Natural killer cell (primary cell): ENCODE measurements at regions not wholly inside any gene's neighbourhood (a gene's known extent, or its start where the extent isn't known, plus 50 kb on each side); places are given as distances from the start of the nearest gene placed in this dataset.

ENCODE experiments used
- ATAC-seq, 3 donors: fragments of 150-1000 bp in 2 of 3; fragments of 200-7000 bp in 1 of 3; cut with Tn5 transposase; 1 replicate in 1 of 3; 2 replicates in 2 of 3; pipeline ENCODE4 v1.10.0; 2021; ENCODE audit warnings: mild to moderate bottlenecking in 2 of 3, moderate library complexity in 2 of 3
- DNase-seq, 2 donors: peaks; one replicate each; pipeline versions ENCODE4 v3.0.0 to v3.0.0-alpha.2; 2013 to 2021; ENCODE audit warnings: mixed read lengths in 1 of 2
- H3K27ac ChIP-seq: one replicate; pipeline ENCODE4 v1.5.1; 2013; ENCODE audit warnings: mild to moderate bottlenecking, low read length
- H3K27me3 ChIP-seq: one replicate; pipeline ENCODE4 v1.6.1; 2013; ENCODE audit warnings: low read length; ENCODE audit not compliant: control insufficient read depth, insufficient read depth
- H3K36me3 ChIP-seq: one replicate; pipeline ENCODE4 v1.6.1; 2013; ENCODE audit warnings: low read length; ENCODE audit not compliant: control insufficient read depth, insufficient read depth
- H3K4me1 ChIP-seq: one replicate; pipeline ENCODE4 v1.6.1; 2013; ENCODE audit warnings: low read length; ENCODE audit not compliant: control insufficient read depth, insufficient read depth
- H3K4me3 ChIP-seq: one replicate; pipeline ENCODE4 v1.5.1; 2013; ENCODE audit warnings: low read length
- H3K9me3 ChIP-seq: one replicate; pipeline ENCODE4 v1.6.1; 2013; ENCODE audit warnings: low read length; ENCODE audit not compliant: control insufficient read depth, insufficient read depth
- H3K27ac Mint-ChIP-seq, 2 donors: one replicate each; pipeline ENCODE4 v1.8.0; 2022; ENCODE audit warnings: mild to moderate bottlenecking in 2 of 2, mixed read lengths in 2 of 2, moderate library complexity in 1 of 2
- H3K27me3 Mint-ChIP-seq, 2 donors: one replicate each; pipeline ENCODE4 v1.8.0; 2022; ENCODE audit warnings: low read depth in 2 of 2, mixed read lengths in 2 of 2
- H3K36me3 Mint-ChIP-seq: one replicate; pipeline ENCODE4 v1.8.0; 2022; ENCODE audit warnings: mixed read lengths
- H3K4me1 Mint-ChIP-seq, 2 donors: one replicate each; pipeline ENCODE4 v1.8.0; 2022; ENCODE audit warnings: mixed read lengths in 2 of 2
- H3K4me3 Mint-ChIP-seq: one replicate; pipeline ENCODE4 v1.8.0; 2022; ENCODE audit warnings: mild to moderate bottlenecking, moderate library complexity, mixed read lengths
- H3K9me3 Mint-ChIP-seq, 2 donors: one replicate each; pipeline ENCODE4 v1.8.0; 2022; ENCODE audit warnings: mixed read lengths in 2 of 2
- CTCF ChIP-seq: fragments of 200-600 bp; IDR thresholded peaks from one replicate; pipeline ENCODE4 v1.8.0; 2022; ENCODE audit warnings: antibody characterized with exemption
- WGBS: methylation state at CpG from one replicate; pipeline ENCODE4 v1.1.7; 2013; ENCODE audit warnings: missing lambda C conversion rate; ENCODE audit not compliant: insufficient coverage; 5-methylcytosine and 5-hydroxymethylcytosine counted together
- intact Hi-C: fragments of 100-400 bp; cut with micrococcal nuclease; formaldehyde crosslinking; loops from one replicate; pipeline ENCODE4 v1.14.2; 2022

DNA sequence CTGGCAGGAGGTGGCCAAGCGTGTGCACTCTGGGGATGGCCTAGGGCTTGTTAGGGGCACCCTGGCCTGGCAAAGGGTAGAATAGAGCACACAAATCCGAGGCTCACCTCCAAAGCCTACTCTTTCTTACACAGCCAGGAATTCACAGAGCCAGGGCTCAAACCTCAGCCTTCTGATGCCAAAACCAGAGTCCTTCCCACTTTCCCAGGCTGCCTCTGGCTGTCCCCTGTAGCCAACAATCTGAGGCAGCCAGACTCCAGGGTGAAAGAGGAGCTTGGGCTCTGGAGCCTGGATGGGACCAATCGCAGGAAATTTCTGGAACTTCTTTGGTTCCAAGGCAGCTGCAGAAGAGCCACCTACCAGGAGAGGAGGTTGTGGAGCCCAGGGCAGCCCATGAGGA lies 127.9 kb downstream of the COPRS start:
- H3K4me1 Mint-ChIP-seq: no peaks in the 10 kb centered on the region
- no peak overlapping the region for H3K27ac Mint-ChIP-seq
- Histone ChIP-seq H3K4me1 (no peaks in the 10 kb centered on the region), H3K27me3 (no peaks in the 10 kb centered on the region), H3K9me3 (no peaks in the 10 kb centered on the region), H3K36me3 (no peaks in the 10 kb centered on the region), H3K4me3 (no peak overlapping the region), H3K27ac (no peak overlapping the region)
- DNase-seq: no peak
- WGBS: 94% methylated on average over 3 of the region's 3 CpGs
- peaks cover 0 to 7% of the 10 kb centered on the region in 2 donors for H3K27me3 Mint-ChIP-seq
- no peaks in the 10 kb centered on the region for H3K36me3 Mint-ChIP-seq
- TF ChIP-seq CTCF: no peak
- no peak overlapping the region for H3K4me3 Mint-ChIP-seq
- no peak for ATAC-seq
- H3K9me3 Mint-ChIP-seq: no peaks in the 10 kb centered on the region
- intact Hi-C loops: no loop called here

DNA sequence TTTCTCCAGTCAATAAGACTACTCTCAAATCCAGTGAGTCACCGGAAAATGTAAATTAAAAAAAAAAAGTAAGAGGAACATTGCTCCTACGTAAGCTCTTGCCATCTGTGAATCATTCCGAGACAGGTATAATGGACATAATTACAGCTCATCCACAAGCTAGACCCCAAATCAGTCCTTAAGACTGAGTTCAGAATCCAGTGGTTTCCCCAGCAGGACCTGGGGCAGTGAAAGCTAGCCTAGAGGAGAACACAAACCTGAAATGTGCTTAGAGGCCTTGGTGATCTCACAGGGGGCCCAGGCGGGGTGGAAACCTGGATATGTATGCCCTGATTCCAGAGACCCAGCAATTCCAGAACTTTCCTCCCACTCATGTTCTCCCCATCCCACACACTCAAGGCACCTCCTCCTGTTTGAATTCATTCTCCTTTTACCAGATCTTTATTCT lies 132.0 kb downstream of the COPRS start:
- no peak for DNase-seq
- Mint-ChIP-seq H3K4me1 (no peaks in the 10 kb centered on the region), H3K9me3 (no peaks in the 10 kb centered on the region), H3K27ac (no peak overlapping the region), H3K36me3 (no peaks in the 10 kb centered on the region), H3K4me3 (no peak overlapping the region), H3K27me3 (peaks cover 3 to 12% of the 10 kb centered on the region in 2 donors)
- intact Hi-C loops: no loop called here
- no peak overlapping the region for H3K27ac ChIP-seq
- no peaks in the 10 kb centered on the region for H3K36me3 ChIP-seq
- ATAC-seq: no peak
- H3K4me3 ChIP-seq: no peak overlapping the region
- no peaks in the 10 kb centered on the region for H3K9me3 ChIP-seq
- no peaks in the 10 kb centered on the region for H3K4me1 ChIP-seq
- WGBS: 92% methylated on average over 3 of the region's 4 CpGs
- no peak for TF ChIP-seq CTCF
- no peaks in the 10 kb centered on the region for H3K27me3 ChIP-seq

GRCh38 chr17:31724619-31725018 lies 134.4 kb downstream of the COPRS start:
- H3K9me3 ChIP-seq: no peaks in the 10 kb centered on the region
- H3K27ac ChIP-seq: no peak overlapping the region
- H3K36me3 ChIP-seq: no peaks in the 10 kb centered on the region
- H3K27me3 ChIP-seq: no peaks in the 10 kb centered on the region
- no peaks in the 10 kb centered on the region for H3K9me3 Mint-ChIP-seq
- no peak for ATAC-seq
- H3K4me3 Mint-ChIP-seq: no peak overlapping the region
- peaks cover 7 to 24% of the 10 kb centered on the region in 2 donors for H3K27me3 Mint-ChIP-seq
- intact Hi-C loops: no loop called here
- H3K4me1 ChIP-seq: no peaks in the 10 kb centered on the region
- no peak for TF ChIP-seq CTCF
- DNase-seq: no peak
- no peaks in the 10 kb centered on the region for H3K36me3 Mint-ChIP-seq
- no peak overlapping the region for H3K4me3 ChIP-seq
- H3K4me1 Mint-ChIP-seq: no peaks in the 10 kb centered on the region
- 87% methylated on average over 8 of the region's 8 CpGs for WGBS
- H3K27ac Mint-ChIP-seq: no peak overlapping the region

DNA sequence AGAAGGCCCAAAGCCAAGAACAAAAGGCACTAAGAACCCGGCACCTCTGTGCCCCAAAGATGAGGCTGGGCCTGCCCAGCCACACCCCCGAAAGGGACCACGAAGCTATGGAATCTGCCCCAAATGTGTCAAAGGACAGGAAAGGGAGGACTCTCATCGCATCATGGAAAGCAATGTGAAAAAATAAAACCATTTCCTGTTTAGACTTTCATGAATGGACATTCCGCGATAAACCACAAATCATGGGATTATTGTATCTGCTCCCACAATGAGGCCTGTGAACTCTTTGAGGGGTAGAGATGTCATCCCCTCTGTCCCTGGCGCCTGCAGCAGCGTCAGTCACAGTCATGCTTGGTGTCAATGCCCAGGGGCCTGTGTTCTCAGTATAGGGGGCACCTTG lies 135.0 kb downstream of the COPRS start:
- intact Hi-C loops: no loop called here
- Mint-ChIP-seq H3K36me3 (no peaks in the 10 kb centered on the region), H3K4me1 (no peaks in the 10 kb centered on the region), H3K27ac (no peak overlapping the region), H3K9me3 (no peaks in the 10 kb centered on the region), H3K27me3 (peaks cover 7 to 24% of the 10 kb centered on the region in 2 donors), H3K4me3 (no peak overlapping the region)
- H3K4me1 ChIP-seq: no peaks in the 10 kb centered on the region
- WGBS: 88% methylated on average over 8 of the region's 8 CpGs
- ATAC-seq (no peak), DNase-seq (no peak)
- no peak overlapping the region for H3K4me3 ChIP-seq
- H3K27me3 ChIP-seq: no peaks in the 10 kb centered on the region
- H3K36me3 ChIP-seq: no peaks in the 10 kb centered on the region
- no peak overlapping the region for H3K27ac ChIP-seq
- no peak for TF ChIP-seq CTCF
- H3K9me3 ChIP-seq: no peaks in the 10 kb centered on the region
